Stimulated activated CD8-positive, alpha-beta memory T cell treated with anti-CD3 and anti-CD28 coated beads, Interleukin-15, amount 100 ng/mL, for 48 hours (primary cell): ENCODE measurements at regions not wholly inside any gene's neighbourhood (a gene's known extent, or its start where the extent isn't known, plus 50 kb on each side); places are given as distances from the start of the nearest gene placed in this dataset.
"Not testable (repeated sequence)": the region's sequence is repeated elsewhere in the genome, so short reads cannot be mapped to it uniquely, and the experiment has no call there.

Source experiments
- DNase-seq, 2 donors: peaks; one replicate each; pipeline ENCODE4 v3.0.0-alpha.2; 2020; ENCODE audit warnings: low read depth in 2 of 2

DNA sequence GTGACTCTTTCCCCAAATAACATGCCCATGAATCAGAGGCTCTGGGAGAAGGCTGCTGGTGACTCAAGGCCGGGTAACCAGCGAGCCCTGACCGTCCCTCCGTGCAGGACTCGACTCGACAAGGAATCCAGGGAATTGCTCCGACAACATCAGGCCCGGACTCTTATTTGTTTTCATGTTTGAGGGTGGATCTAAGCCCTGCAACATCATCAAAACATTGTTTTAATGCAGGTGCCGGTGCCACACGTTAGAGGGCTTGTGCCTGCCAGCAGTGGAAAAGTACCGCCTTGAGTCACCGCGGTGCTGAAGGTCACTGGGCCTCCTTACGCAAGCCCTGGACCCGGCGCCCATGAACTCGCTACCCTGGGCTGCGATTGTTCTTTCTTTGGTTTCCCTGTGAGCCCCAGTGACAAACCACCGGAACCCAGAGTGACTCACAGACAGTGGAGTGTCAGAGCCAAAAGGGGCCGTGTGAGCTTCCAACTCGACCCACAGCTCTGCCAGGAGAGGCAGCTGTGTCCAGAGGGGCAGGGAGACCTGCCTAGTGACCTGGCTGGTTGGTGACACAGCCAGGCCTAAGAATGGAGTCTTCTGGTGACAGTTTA lies 139.4 kb upstream of the SHH start:
- DNase-seq = no peak

DNA sequence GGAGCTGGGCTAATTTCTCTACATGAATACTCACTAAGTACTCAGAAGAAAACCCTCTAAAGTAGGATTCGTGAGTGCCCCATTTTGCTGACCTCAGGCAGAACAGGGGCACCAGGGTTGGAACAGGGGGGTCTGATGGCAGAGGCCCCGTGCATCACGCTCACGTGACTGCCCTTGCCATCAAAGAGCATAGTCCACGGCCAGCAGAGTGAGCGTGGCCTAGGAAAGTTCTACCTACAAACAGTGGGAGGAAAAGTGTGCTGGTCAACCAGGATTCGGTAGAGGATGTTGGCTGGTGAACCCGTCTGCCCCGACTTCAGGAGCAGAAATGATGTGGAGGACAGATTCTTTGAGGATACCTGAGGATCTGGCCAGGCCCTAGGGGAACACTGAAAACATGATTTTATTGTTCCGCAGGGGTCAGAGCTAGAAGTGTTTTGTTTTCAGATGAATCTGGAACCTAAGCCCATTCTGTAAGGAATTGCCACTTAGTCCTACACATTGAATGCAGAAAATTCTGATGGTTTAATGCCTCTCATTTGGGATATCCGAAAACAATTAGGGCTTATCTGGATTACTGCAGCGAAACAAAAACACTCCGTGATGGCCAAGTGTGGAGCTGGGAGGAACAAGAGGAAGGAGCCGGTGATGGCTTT lies 138.8 kb upstream of the SHH start:
- DNase-seq = no peak

DNA sequence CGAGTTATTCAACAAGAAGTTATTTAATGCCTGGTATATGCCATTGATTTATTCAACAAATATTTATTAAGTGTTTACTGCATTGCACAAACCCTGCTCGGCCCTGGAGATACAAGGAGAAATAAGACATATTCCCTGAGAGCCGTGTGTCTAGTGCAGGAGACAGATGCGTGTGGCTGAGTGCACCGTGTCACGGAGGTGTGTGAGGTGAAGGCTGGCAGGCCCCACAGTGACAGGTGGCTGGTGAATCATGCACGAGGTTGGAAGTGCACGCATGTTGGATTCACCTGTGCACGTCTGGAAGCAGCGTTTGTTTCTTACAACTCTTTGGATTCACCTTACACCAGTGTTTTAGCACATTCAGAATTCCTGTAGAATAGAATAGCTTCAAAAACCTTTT lies 136.6 kb upstream of the SHH start:
- no peak for DNase-seq

DNA sequence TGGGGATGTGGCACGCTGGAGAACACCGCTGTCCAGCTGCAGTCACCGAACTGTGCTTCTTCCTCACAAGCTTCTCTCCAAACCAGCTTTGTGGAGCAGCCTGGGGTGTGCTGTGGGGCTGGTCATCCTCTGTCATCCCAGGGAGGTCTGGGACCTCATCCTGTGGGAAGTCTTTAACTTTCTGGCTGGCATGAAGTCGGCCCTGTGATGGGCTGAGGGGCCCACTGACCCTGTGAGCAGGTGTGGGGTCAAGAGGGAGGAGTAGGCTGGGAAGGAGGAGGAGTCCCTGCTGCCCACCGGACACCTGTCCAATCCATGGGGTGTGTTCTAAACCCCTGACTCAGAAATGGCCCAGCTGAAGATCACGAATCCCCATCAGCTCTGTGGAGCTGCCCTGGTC lies 136.2 kb upstream of the SHH start:
- DNase-seq = no peak

DNA sequence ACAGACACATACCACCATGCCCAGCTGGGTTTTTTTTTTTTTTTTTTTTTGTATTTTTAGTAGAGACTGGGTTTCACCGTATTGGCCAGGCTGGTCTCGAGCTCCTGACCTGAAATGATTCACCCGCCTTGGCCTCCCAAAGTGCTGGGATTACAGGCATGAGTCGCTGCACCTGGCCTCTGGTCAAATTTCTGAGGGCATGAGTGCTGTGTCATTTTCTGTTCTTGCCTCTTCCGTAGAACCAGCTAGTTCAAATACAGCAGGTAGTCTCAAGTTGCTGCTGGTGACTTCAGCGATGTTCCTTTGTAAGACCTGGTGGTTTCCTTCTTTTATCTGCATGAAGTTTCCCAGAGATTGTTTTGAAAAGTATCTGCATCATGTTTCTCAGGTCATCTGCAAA lies 134.8 kb upstream of the SHH start:
- DNase-seq = no peak

DNA sequence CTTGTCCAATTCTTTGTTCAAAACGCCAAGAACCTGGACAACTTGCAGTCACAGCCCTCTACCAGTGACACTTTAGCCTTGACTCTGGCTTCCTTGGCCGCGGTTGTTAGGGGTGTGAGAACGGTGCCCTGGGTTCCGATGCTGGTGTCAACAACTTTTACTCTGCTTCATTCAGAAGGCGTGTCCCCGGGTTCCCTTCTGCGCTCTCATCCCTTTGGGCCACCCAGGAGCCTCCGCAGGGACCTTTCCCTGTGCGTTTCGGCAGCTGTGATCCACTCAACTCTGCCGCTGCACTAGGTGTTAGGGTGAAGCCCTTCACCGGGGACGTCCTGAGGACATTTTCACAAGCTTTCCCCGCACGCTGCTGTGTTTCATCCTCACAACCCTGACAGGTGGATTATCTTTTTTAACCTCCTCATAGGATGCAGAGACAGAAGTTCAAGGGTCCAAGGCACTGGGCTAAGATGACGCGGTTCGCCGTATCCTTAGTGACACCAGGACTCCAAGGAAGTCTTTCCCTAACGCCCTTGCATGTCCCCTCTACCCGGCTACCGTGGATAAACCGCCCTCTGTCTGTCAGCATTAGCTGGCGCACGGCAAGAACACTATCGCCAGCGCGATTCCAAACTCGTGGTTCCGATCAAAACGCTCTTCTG lies 133.5 kb upstream of the SHH start:
- DNase-seq = no peak

DNA sequence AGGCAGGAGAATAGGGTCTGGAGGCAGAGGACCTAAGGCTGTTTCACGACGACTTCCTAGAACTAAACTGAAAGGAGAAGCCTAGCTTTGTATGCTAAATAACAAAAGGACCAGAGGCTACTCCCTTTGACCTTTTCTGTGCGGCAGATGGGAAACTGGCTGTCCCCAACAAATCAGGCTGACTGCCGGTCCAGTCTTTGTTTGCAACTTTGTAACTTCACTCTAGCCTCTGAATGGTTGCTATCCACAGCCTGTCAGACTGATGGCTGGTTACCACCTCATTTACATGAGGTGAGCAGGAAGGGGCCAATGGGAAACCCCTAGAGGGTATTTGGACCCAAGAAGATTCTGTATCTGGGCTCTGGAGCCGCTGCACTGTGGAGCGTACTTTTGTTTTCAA lies 132.6 kb upstream of the SHH start:
- no peak for DNase-seq

DNA sequence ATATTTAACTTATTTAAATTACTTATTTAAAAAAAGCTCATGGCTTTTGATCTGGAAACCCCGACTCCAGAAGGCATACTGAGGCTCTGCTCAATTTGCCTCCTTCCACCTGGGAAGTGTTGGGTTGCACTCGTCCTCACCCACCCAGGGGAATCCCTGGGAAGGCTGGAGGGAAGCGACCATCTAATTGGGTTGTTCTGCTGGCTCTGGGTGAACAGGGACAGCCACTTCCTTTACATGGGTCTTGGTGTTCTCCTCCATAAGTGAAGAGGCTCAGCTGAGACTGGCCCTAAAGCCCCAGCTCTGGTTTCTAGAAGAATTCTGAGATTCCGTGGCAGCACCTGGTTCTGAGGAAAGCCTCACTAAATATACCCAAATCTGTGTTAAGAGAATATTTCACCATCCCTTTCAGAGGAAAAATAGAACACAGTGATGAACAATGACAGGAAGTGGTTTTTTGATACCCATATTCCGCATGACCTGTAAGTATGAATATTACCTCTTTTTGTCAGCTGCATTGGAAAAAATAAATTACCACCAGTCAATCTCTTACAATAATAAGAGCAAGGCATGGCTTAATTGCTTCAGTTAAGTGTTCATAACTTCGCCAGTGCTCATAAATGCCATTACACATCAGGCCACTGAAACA lies 131.1 kb upstream of the SHH start:
- no peak for DNase-seq

DNA sequence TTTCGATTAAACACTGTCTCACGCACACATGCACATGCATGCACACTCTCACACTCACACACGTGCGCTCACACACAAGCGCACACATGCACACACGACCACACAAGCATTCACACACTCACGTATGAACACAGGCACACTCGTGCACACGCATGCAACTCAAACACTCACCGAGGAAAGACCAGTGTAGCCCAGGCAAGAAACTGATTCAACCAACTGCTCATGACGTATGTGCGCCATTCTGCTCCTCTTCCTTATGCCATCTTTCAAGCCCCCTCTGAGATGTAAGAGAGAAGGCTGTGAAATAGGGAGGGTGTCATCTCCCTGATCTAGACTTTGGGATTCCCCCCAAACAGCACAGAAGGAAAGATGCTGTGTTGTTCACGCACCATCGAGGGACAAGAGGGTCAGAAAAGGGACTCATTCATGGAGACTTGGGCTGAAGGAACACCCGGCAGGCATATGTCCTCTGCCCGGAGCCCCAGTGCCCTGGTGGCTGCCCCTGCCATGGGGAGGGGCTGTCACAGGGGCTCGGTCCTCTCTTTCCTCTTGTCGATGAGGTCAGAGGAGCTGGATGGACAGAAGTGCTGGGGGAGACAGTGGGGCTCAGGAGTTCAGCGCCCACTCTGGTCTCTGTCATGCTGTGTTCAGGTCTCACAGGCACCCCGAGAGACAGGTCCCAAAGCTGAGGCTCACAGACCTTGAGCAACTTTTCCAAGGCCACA lies 130.1 kb upstream of the SHH start:
- no peak for DNase-seq

DNA sequence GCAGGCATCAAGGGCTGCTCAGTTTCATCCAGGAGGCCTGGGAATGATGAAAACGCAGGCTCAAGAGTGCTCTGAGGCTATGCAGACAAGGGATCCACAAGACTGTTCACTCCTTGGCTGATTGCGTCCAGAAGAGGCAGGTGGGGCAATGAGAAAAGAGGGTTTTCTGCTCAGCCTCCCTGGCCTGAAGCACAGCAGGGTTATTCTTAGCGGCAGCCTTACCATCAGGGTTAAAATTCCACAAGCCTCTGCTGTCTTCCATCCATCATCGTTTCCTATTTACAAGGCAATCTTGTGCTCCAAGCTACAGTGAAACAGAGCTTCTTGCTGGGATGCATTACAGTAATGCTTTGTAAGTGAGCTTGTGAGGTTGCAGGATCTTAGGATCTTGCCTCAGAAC lies 129.4 kb upstream of the SHH start:
- no peak for DNase-seq

DNA sequence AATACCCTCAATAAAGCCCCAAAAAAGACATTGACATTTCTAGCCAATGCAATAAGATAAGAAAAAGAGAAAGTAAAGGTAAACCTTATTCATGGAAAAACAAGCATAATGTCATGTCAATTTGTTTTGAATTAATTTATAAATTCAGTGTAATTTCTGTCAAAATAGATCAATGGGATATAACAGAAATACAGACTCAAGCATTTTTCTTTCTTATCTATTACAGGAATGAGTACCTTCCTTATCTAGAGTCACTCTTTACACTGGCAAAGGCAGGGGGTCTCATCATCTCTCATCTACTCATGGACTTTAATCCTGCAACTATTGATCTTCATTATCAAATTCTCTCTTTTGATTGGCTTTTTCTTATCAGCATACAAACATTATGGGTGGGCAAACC lies 127.1 kb upstream of the SHH start:
- no peak for DNase-seq

DNA sequence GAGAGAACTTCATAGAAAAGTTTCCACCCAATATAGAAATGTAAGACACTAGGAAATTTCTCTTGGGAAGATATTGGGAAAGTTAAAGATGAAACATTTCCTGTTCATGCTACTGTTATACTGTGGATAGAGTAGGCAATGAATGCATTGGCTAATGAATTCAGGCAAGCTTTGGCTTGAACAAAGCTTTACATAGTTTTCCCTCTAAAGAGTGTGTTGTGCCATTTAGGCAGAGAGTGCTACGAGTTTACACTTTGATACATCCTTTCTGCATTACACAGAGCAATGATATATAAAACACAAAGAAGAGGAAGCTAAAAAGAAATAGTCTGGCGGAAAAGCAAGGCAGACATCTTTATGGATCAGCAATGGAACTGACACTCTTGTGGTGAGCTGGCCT lies 125.9 kb upstream of the SHH start:
- no peak for DNase-seq

DNA sequence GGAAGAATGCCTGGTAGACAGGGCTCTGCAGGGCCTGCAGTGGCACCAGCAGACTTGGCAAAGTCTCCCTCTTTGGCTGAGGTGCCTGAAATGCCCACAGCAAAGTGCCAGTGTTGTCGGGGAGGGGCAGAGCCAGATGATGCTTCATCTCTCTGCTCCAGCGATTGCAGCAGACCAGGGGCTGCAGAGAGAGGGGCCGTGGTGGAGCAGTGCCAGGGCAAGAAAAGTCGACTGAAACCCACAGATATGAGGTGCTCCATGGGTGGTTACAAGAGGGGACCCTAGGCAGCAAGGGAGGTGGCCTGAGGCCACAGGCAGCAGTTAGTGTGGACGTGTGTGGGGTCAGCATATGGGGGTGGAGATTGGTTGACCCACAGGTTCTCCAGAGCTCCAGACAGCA lies 123.5 kb upstream of the SHH start:
- no peak for DNase-seq

DNA sequence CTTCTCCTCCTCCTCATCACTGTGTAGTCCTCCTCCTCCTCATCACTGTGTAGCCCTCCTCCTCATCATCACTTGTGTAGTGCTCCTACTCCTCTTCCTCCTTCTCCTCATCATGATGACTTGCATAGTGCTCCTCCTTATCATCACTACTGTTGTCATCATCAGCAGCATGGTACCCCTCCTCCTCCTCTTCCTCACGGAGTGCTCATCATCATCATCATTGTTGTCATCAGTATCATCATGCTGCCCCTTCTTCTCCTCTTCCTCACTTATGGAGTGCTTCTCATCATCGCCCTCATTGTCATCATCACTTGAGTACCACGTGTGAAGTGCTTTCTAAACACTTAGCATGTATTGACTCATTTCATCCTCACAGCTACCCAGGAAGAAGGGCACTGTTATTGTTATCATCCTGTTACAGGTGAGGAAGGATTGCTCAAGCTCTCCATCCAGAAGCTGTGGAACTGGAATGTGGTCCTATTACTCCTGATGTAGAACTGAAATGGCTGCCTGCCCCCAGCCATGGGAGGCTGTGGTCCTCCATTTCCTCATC lies 122.8 kb upstream of the SHH start:
- no peak for DNase-seq

DNA sequence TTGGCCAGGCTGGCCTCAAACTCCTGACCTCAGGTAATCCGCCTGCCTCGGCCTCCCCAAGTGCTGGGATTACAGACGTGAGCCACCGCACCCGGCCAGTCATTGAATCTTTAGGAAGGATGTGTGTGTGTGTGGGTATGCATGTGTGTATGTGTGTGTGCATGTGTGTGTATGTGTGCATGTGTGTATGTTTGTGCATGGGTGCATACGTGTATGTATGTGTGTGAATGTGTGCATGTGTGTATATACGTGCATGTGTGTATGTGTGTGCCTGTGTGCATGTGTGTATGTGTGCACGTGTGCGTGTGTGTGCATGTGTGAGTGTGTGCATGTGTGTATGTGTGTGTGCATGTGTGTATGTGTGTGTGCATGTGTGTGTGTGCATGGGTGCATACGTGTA lies 120.1 kb upstream of the SHH start:
- not testable (repeated sequence) for DNase-seq

DNA sequence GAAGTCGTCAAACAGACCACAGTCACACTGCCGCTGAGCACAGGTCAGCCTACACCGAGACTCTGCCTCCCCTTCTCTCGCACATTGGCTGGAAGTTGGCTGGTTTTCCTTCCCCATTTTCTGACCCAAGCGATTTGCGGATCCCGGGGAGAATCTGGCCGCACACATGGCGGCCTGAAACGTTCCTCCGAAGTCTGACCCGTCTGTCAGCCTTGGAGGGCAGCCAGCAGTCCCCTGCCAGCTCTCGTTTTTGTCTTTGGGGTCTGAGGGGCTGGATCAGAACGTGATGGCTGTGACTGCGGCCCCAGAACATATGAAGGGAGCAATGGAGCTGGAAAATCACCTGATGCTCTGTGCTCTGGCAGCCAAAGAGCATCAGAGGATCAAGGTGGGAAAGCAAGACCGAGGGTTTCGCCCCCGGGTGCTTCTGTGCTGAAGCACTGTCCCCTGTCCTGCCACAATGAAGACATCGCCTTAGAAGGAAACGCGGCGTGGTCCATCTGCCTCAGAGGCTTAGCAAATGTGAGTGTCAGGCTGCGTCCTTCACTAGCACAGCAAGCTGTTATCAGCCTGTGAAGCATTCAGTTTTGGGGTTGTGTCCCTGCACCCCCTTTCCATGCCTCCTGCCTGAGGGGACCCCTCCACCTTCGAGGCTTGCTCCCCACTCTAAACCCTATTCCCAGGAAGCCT lies 119.3 kb upstream of the SHH start:
- no peak for DNase-seq

DNA sequence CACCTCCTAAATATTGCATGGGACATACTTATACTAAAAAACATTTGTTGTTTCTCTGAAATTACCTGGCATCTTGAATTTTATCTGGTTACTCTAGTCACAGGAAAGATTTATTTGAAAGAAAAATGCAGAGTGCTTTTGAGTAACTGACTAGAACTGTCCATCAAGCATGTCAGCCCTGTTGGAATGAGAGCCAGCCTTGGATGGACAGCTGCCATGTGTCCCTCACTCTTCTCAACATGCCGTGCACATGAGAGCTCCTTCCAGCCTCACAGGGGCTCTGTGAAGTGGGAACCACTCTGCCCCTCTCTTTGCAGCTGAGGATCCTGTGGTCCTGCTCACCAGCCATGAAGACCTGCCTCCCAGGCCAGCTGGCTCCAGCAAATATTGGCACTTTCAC lies 118.3 kb upstream of the SHH start:
- DNase-seq = no peak

DNA sequence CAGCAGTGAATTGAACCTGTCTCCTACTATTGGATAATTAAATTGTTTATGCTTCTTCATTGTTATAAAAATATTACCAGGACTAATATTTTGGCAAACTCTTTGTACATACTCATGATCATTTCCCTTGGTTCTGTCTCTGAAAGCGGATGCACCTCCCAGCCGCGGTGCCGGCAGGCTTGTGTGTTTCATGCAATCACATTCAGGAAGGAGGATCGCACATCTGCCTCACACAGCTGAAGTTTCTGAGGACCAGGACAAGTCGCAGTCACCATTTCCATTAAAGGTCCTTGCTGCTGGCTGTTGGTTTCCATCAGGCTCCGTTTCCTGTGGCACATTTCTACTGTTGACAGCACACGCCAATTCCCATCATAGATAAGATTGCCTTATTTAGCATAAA lies 117.8 kb upstream of the SHH start:
- DNase-seq = no peak

DNA sequence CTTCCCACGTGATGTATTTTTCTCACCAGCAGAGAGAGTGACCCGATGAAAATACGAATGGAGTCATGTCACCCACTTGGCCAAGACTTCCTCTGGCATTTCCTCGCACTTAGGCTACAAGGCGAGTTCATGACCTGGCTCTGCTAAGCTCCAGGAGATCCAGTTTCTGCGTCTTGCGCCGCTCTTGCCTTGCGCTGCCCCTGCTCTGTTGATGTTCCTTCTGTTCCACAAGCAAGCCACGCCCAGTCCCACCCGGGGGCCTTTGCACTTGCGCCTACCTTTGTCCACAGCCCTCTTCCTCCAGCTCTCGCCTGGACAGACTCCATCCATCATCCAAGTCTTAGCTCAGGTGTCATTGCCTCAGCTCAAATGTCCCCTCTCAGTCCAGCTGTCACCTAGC lies 116.3 kb upstream of the SHH start:
- DNase-seq = no peak

DNA sequence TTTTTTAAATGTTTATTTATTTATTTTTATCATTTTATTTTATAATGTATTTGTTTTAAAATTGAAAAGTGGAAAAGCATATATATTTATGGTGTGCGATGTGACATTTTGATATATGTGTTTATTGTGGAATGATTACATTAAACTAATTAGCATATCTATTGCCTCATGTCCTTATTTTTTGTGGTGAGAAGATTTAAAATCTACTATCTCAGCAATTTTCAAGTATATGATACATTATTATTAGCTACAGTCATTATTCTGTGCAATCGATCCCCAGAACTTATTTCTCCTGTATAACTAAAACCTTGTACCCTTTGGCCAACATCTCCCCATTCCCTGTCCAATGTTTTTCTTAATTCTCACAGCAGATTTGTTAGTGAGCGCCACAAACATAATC lies 115.6 kb upstream of the SHH start:
- DNase-seq = no peak

DNA sequence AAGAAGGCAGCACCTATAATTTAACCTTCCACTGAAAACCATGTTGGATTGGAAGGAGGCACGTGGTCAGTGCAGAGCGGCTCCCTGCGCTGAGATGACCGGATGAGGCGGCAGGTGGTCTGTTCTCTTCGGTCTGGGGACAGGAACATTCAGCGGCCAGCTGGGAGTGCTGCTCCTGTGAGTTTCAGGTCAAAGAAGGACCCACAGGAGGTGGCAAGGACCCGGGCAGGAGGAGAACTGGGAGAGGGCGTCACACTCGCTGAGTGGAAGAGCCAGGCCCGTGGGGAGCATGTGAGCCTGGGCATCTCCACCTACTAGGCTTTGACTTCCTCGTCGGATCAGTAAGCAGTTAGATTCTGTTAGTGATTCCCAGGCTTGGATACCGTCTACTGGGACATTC lies 113.4 kb upstream of the SHH start:
- no peak for DNase-seq
